IPS-15b (cell line): ENCODE measurements at regions not wholly inside any gene's neighbourhood (a gene's known extent, or its start where the extent isn't known, plus 50 kb on each side); places are given as distances from the start of the nearest gene placed in this dataset.
"Not testable (repeated sequence)": the region's sequence is repeated elsewhere in the genome, so short reads cannot be mapped to it uniquely, and the experiment has no call there.

Source experiments
- H3K27me3 ChIP-seq: one replicate; pipeline ENCODE4 v1.6.1; 2013; ENCODE audit warnings: low read length; ENCODE audit not compliant: control insufficient read depth, insufficient read depth
- H3K36me3 ChIP-seq: one replicate; pipeline ENCODE4 v1.6.1; 2013; ENCODE audit warnings: low read length; ENCODE audit not compliant: control insufficient read depth, insufficient read depth
- H3K4me1 ChIP-seq: one replicate; pipeline ENCODE4 v1.6.1; 2013; ENCODE audit warnings: mild to moderate bottlenecking, low read length; ENCODE audit not compliant: control insufficient read depth, insufficient read depth
- H3K4me3 ChIP-seq: one replicate; pipeline ENCODE4 v1.5.1; 2013; ENCODE audit warnings: low read depth, low read length
- H3K9ac ChIP-seq: one replicate; pipeline ENCODE4 v1.6.1; 2013; ENCODE audit warnings: low read depth, mild to moderate bottlenecking, low read length
- H3K9me3 ChIP-seq: one replicate; pipeline ENCODE4 v1.6.1; 2013; ENCODE audit warnings: mild to moderate bottlenecking, low read length; ENCODE audit not compliant: control insufficient read depth, insufficient read depth

DNA sequence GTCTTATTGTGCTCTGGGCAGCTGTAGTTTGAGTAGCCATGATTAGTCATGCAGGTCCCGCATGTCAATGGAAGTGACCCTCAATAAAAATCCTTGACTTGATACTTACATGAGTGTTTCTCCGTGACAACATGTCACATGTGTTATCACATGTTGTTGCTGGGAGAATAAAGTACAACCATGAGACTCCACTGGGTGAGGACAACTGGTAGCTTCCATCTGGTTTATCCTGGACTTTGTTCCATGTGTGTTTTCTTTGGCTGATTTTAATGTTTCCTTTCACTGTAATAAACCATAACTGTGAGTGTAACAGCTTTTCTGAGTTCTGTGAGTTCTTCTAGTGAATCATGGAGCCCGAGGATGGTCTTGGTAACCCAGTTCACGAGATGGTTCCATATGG, 63.1 kb upstream of the NDN start:
- no peak overlapping the region for H3K9ac ChIP-seq
- no peak overlapping the region for H3K4me3 ChIP-seq
- H3K27me3 ChIP-seq = no peaks in the 10 kb centered on the region
- no peaks in the 10 kb centered on the region for H3K4me1 ChIP-seq
- H3K9me3 ChIP-seq = no peaks in the 10 kb centered on the region
- no peaks in the 10 kb centered on the region for H3K36me3 ChIP-seq

DNA sequence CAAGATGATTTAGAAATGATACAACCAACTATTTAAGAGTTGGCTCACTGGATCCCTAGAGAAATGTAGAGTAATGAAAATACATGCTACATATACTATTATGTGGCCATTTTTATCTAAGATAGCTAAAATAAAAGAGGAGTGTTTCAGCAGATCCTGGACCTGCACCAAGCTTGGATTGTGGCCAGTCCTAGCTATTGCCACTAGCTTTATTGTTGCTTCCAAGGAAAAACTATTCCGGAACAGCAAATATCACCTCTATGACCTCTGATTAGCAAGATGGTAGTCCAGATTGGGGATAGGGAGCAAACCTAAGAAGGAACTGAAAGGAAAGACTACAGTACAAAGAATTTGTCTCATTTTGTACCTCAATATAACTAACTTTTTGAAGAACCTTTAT, 63.7 kb upstream of the NDN start:
- H3K9ac ChIP-seq = no peak overlapping the region
- H3K27me3 ChIP-seq = no peaks in the 10 kb centered on the region
- H3K9me3 ChIP-seq = no peaks in the 10 kb centered on the region
- no peak overlapping the region for H3K4me3 ChIP-seq
- no peaks in the 10 kb centered on the region for H3K4me1 ChIP-seq
- H3K36me3 ChIP-seq = no peaks in the 10 kb centered on the region

DNA sequence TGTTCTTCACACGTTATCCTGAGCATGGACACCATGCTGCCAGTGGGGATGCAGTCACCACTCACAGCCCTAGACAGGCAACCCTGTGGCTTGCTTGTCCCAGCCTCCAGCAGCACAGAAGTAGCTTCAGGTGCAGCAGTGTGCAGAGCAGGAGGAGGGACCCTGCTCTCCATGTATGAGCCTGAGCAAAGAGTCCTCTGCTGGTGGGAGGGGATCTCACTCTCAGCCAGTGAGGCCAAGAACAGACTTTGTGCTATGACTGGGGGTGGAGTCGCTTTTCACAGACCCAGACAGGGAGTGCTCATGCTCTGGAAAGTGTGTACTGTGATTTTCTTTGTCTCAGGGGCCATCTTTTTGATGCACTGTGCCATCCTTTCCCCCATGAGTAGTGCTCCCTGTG, 66.1 kb upstream of the NDN start:
- H3K4me3 ChIP-seq = no peak overlapping the region
- H3K9ac ChIP-seq = no peak overlapping the region
- no peaks in the 10 kb centered on the region for H3K27me3 ChIP-seq
- H3K9me3 ChIP-seq = no peaks in the 10 kb centered on the region
- no peaks in the 10 kb centered on the region for H3K36me3 ChIP-seq
- H3K4me1 ChIP-seq = no peaks in the 10 kb centered on the region

DNA sequence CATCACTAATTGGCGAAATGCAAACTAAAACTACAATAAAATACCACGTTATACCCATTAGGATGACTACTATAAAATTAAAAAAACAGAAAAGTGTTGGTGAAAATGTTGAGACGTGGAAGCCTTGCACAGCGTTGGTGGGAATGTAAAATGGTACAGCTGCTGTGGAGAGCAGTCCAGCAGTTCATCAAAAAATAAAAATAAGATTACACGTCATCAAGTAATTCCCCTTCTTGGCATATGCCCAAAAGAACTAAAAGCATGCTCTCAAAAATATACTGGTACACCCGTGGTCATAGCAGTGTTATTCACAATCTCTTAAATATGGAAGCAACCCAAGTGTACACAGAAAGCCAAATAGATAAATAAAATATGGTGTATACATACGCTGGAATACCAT, 71.8 kb upstream of the NDN start:
- Histone ChIP-seq H3K4me3 (no peak overlapping the region), H3K9me3 (no peaks in the 10 kb centered on the region), H3K4me1 (no peaks in the 10 kb centered on the region), H3K9ac (no peak overlapping the region), H3K36me3 (no peaks in the 10 kb centered on the region), H3K27me3 (no peaks in the 10 kb centered on the region)

DNA sequence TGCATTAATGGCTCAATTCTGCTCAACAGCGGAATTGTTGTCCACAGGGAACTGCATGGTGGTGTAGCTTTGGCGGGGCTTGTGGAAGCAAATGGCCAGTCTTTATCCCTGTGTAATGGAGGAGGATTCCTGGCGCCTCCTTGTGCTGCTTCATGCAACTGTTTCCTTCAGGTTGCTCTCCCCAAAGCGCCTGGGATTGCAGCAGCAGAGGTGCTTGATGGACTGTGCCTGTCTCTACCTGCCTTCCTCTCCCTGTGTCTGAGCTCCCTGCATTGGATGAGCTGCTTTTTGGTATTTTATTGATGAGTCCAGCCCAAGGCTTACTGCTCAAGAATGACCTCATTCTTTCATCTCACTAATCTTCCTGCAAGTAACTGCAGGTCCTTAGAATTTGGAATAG, 72.9 kb upstream of the NDN start:
- H3K27me3 ChIP-seq = no peaks in the 10 kb centered on the region
- H3K4me3 ChIP-seq = no peak overlapping the region
- H3K4me1 ChIP-seq = no peaks in the 10 kb centered on the region
- H3K9ac ChIP-seq = no peak overlapping the region
- no peaks in the 10 kb centered on the region for H3K36me3 ChIP-seq
- H3K9me3 ChIP-seq = no peaks in the 10 kb centered on the region

DNA sequence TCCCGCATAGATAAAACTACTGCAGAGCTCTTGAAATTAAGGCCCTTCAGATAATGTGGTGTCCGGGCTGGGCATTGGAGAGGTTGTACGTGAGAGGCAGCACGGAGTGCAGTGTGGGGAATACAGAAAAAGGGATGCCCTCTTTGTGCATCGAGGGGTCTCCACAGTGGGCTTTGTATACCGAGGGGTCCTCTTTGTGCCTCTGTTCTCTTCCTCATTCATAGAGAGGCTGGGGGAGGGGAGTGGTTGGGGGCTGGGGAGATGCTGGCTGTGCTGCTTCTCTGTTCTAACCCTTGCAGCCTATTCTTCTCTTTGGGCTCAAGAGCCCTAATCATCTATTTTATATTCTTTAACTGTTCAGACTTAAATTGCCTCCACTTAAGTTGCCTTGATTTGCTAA, 74.3 kb upstream of the NDN start:
- Histone ChIP-seq H3K27me3 (no peaks in the 10 kb centered on the region), H3K9ac (no peak overlapping the region), H3K4me1 (no peaks in the 10 kb centered on the region), H3K36me3 (no peaks in the 10 kb centered on the region), H3K9me3 (no peaks in the 10 kb centered on the region), H3K4me3 (no peak overlapping the region)

DNA sequence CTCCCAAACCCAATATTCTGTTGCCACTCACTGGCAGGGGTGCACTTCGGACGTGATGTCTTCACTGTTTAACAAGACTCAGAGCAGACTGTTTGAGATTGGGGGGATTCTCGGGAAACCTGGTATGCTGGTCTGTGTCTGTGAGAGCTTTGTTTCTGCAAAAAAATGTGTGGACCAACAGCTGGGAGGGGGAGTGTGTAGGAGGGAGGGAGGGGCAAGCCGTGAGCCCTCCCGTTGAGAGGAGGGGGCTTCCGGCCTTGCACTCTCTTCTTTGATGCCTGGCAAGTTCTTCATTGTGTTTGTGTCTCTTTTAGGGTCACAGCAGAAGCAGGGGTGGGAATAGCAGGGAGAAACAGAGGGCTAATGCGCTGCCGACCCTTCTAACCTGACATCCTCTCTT, 74.9 kb upstream of the NDN start:
- Histone ChIP-seq H3K36me3 (no peaks in the 10 kb centered on the region), H3K9ac (no peak overlapping the region), H3K27me3 (no peaks in the 10 kb centered on the region), H3K4me1 (no peaks in the 10 kb centered on the region), H3K4me3 (peak overlapping the region; percentile 21), H3K9me3 (no peaks in the 10 kb centered on the region)

DNA sequence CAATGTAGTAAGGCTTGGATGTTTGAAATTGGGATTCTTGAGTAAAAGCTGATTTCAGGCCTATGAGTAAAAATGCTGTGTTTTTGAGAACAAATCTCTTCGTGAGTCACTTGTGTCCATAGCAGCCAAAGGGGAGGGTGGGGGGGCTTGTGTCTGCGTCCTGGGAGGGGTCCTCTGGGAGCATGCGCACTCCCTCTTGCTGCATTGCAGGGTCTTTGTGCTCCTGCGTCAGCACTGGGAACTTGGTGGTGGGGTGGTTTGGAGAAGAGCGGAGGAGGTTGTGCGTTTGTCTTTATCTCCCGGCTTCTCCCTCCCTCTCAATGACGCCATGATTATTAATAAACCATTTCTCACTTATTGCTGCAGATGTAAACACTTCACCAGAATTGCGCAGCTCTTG, 75.9 kb upstream of the NDN start:
- Histone ChIP-seq H3K4me1 (no peaks in the 10 kb centered on the region), H3K9me3 (peaks cover 3% of the 10 kb centered on the region), H3K9ac (no peak overlapping the region), H3K4me3 (no peak overlapping the region), H3K36me3 (no peaks in the 10 kb centered on the region), H3K27me3 (no peaks in the 10 kb centered on the region)

DNA sequence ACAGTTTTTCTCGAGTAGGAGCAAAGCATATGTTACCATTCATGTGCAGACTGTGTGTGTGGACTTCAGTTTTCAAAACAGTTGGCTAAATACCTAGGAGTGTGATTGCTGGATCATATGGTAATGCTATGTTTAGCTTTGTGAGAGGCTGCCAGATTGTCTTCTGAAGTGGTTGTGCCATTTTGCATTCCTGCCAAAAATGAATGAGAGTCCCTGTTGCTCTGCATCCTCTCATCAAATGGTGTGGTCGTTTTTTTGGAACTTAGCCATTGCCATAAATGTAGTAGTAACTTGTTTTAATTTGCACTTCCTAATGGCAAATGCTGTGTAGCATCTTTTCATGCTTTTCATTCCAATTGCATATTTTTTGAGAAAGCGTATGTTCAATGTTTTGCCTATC, 77.2 kb upstream of the NDN start:
- Histone ChIP-seq H3K27me3 (no peaks in the 10 kb centered on the region), H3K36me3 (no peaks in the 10 kb centered on the region), H3K9ac (no peak overlapping the region), H3K4me3 (no peak overlapping the region), H3K4me1 (no peaks in the 10 kb centered on the region), H3K9me3 (peaks cover 3% of the 10 kb centered on the region)

DNA sequence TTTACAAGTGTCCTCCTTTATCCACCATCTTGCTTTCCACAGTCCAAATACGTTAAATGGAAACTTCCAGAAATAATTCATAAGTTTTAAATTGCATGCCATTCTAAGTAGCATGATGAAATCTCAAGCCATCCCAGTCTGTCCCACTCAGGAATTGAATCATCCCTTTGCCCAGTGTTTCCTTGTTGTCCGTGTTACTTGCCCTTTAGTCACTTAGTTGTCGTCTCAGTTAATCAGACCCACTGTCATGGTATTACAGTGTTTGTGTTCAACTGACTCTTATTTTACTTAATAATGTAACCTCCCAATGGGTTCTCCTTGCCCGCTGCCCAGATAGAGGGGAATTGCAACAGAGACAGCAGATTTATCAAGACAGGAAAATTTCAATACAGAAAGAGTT, 77.6 kb upstream of the NDN start:
- Histone ChIP-seq H3K4me1 (no peaks in the 10 kb centered on the region), H3K4me3 (no peak overlapping the region), H3K36me3 (no peaks in the 10 kb centered on the region), H3K27me3 (no peaks in the 10 kb centered on the region), H3K9me3 (peaks cover 3% of the 10 kb centered on the region), H3K9ac (no peak overlapping the region)

DNA sequence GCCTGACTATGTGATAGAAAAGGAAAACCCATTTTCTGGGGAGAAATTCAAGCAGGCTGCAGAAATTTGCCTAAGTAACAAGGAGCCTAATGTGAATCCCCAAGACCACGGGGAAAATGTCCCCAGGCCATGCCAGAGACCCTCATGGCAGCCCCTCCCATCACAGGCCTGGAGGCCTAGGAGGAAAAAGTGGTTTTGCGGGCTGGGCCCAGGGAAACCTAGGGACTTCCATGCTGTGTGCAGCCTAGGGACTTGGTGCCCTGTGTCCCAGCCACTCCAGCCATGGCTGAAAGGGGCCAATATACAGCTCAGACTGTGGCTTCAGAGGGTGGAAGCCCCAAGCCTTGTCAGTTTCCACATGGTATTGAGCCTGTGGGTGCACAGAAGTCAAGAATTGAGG, 79.7 kb upstream of the NDN start:
- not testable (repeated sequence) for H3K4me3 ChIP-seq, H3K4me1 ChIP-seq, H3K27me3 ChIP-seq, H3K9me3 ChIP-seq, H3K36me3 ChIP-seq, H3K9ac ChIP-seq

DNA sequence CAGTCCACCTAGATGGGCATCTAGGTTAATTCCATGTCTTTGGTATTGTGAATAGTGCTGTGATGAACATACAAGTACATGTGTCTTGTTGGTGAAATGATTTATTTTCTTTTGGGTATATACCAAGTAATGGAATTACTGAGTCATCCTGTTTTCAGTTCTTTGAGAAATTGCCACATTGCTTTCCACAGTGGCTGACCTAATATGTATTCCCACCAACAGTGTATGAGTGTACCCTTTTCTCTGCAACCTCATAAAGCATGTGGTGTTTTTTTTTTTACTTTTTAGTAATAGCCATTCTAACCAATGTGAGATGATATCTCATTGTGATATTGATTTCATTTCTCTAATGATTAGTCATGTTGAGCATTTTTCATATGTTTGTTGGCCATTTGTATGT, 86.0 kb upstream of the NDN start:
- H3K4me3 ChIP-seq = no peak overlapping the region
- H3K4me1 ChIP-seq = no peaks in the 10 kb centered on the region
- H3K9me3 ChIP-seq = no peaks in the 10 kb centered on the region
- H3K36me3 ChIP-seq = no peaks in the 10 kb centered on the region
- H3K27me3 ChIP-seq = no peaks in the 10 kb centered on the region
- H3K9ac ChIP-seq = no peak overlapping the region
